Eye (tissue), 1 donor: ENCODE measurements at regions not wholly inside any gene's neighbourhood (a gene's known extent, or its start where the extent isn't known, plus 50 kb on each side); places are given as distances from the start of the nearest gene placed in this dataset.
A peak's percentile ranks its signal among the peaks of the same experiment; 100 is the strongest.

Experiments used
- DNase-seq: peaks from one replicate; pipeline ENCODE4 v3.0.0-alpha.2; 2015

GRCh38 chr21:15242906-15243305, 178.1 kb upstream of the NRIP1 start:
- DNase-seq: no peak

GRCh38 chr21:15243406-15243805, 178.6 kb upstream of the NRIP1 start:
- no peak for DNase-seq

GRCh38 chr21:15247613-15248012, 182.8 kb upstream of the NRIP1 start:
- no peak for DNase-seq

DNA sequence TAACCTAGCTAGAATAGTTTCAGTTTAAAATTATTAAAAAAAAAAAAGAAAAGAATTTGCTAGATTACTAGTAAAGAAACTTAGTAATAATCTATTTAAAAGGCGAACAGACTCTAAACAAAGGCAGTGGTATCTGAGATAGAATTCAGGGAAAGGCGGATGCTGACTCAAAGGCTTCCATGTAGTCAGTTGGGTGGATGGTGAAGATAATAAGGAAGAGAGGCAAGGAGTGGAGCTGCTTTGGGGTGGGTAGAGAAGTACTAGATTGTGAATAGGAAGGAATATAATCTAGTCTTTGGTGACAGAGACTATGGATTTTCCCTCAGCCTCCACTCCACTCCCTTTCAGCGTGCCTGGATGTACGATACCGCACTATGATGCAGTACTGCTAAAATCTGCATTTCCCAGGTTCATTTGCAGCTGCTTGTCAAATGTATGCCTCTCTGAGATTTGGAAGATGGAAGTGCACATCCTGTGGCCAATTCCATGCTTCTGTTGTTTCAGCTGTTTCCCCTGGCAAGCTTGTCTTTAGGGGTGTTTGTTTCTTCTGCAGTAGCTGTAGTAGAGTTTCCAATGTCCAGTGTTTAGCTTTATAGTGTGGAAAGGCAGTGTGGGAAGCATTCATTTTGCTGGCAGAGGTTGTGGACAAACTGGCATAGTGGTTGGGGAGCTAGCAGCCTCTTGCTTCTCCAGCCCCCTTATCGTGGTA, 184.6 kb upstream of the NRIP1 start:
- DNase-seq: no peak

- no peak for DNase-seq
These were observed 185.6 kb upstream of the NRIP1 start for GRCh38 chr21:15250384-15250783.

- DNase-seq: no peak
These were observed 187.6 kb upstream of the NRIP1 start for GRCh38 chr21:15252431-15252830.

DNA sequence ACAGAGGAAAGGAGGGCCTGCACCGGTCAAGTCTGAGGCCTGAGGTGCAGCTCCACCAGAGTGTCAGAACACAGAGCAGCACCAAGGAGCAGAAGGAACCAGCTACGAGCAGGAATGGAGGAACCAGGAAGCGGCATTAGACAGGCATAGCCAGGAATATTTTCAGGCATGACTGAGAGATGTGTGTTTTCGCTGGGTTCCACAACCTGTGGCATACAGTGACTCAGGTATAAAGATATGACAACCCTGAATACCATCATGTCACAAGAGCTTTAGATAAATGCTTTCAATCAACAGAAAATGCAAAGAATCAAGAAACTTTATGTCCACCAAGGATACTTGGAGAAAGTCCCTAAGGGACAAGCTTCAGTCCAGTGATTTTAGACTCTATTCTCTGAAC, 189.3 kb upstream of the NRIP1 start:
- DNase-seq: no peak

GRCh38 chr21:15255261-15255660, 190.5 kb upstream of the NRIP1 start:
- no peak for DNase-seq

- DNase-seq: no peak
These were observed 191.0 kb upstream of the NRIP1 start for GRCh38 chr21:15255763-15256162.

- DNase-seq: no peak
These were observed 192.2 kb upstream of the NRIP1 start for GRCh38 chr21:15256996-15257395.

DNA sequence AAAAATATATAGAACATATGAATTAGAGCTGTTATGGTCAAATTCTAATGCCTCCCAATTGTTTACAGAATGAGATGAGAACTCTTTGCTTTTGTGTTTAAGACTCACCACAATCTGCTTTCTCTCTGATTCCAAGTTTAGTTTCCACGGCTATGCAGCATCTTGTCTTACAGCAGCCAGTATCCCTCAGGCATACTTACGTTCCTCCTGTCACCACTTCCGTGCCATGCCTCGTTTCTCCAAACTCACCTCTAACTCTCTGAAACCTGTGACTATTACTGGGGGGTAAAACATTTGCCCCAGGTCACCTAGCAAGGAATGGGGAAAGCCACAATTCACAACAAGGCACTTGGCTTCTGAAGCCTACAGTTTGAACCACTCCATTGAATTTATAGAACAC, 192.8 kb upstream of the NRIP1 start:
- DNase-seq: no peak

DNA sequence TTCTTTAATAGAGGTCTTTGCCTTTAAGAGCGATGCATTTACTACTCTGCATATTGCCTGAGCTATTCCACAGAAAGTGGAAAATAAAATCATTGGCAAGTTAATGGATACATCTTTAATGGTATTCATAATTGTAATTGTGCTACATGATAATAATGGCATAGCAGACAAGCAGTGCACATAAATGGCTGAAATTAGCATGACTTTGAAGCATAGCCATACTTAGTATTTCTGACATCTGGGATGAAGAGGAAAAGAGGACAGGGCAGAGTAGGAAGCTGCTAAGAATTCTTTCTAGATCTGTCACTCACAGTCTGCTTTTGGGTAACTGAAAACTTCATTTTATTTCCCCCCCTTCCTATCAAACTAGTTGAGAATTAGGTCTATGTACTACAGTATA, 195.0 kb upstream of the NRIP1 start:
- no peak for DNase-seq

- DNase-seq: no peak
These were observed 195.8 kb upstream of the NRIP1 start for GRCh38 chr21:15260604-15261003.

- DNase-seq: peak; percentile 65
These were observed 199.4 kb upstream of the NRIP1 start for GRCh38 chr21:15264084-15264665.

DNA sequence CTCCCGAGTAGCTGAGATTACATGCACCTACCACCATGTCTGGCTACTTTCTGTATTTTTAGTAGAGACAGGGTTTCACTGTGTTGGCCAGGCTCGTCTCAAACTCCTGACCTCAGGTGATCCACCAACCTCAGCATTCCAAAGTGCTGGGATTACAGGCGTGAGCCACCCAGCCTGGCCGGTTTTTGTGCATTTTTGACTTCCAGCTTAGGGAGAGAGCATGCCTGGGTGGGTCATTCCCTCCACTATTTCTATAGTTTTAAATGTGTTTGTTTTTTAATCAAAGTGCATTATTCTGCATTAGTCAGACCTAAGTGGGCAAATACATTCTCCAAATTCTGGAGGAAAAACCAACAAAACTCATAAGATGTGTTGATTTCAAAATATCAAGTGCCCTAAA, 207.4 kb upstream of the NRIP1 start:
- DNase-seq: no peak

- no peak for DNase-seq
These were observed 207.8 kb upstream of the NRIP1 start for GRCh38 chr21:15272591-15272990.

DNA sequence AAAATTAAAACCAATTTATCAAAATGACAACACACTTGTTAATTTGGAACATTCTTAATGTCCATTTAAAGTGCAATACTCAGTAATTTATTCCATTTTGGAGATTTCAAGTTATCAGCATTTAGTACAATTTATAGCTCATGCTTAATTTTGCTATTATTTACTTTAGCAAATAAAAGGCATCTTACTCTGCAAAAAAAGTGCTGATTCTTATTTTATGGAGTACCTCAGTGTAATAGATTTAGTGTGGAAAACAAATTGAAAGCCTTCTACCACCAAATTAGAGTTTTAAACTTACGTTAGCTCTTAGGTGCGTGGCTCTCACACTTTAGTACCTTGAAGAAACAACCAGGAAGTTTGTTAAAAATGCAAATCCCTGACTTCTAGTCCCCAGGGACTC, 208.4 kb upstream of the NRIP1 start:
- no peak for DNase-seq

- DNase-seq: no peak
These were observed 210.1 kb upstream of the NRIP1 start for GRCh38 chr21:15274701-15275485.

- no peak for DNase-seq
These were observed 210.9 kb upstream of the NRIP1 start for GRCh38 chr21:15275615-15276235.

- DNase-seq: no peak
These were observed 211.4 kb upstream of the NRIP1 start for GRCh38 chr21:15276243-15276642.

DNA sequence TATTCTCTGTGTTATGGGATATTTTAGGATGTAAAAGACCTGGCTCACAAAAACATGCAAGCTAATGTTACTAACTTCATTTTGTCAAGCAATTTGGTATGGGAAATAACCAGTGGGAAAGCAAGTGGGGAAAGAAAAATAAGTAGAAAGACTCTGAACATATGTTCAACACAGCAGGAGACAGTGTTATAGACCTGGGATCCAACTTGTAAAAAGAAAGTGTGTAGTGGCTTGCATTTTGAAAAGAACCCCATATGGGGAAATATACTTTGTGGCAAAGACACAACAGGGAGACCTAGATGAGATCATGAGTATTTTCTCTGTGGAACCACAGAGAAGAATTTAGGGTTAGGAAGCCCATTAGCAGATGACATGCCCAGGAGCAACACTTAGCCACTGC, 212.7 kb upstream of the NRIP1 start:
- no peak for DNase-seq

GRCh38 chr21:15278279-15278678, 213.5 kb upstream of the NRIP1 start:
- DNase-seq: no peak

GRCh38 chr21:15278851-15279250, 214.1 kb upstream of the NRIP1 start:
- DNase-seq: no peak

- no peak for DNase-seq
These were observed 214.7 kb upstream of the NRIP1 start for GRCh38 chr21:15279482-15279881.
